Right atrium auricular region (tissue), 2 donors: ENCODE measurements at regions not wholly inside any gene's neighbourhood (a gene's known extent, or its start where the extent isn't known, plus 50 kb on each side); places are given as distances from the start of the nearest gene placed in this dataset.

Source experiments
- DNase-seq: peaks from one replicate; pipeline ENCODE4 v3.0.0-alpha.2; 2019; ENCODE audit warnings: low spot score
- H3K27ac ChIP-seq, 2 donors: fragments of 200-600 bp; sonication (generic); 1 replicate in 1 of 2; 2 replicates in 1 of 2; pipeline ENCODE4 v1.5.1; 2016 to 2019
- H3K27me3 ChIP-seq, 2 donors: fragments of 200-600 bp; sonication (generic); one replicate each; pipeline versions ENCODE4 v1.5.1 to v1.6.0; 2017 to 2019
- H3K36me3 ChIP-seq: fragments of 200-600 bp; sonication (generic); one replicate; pipeline ENCODE4 v1.5.1; 2016
- H3K4me1 ChIP-seq, 2 donors: fragments of 200-600 bp; sonication (generic); one replicate each; pipeline versions ENCODE4 v1.5.1 to v1.6.0; 2017 to 2019
- H3K4me3 ChIP-seq, 2 donors: fragments of 200-600 bp; sonication (generic); 1 replicate in 1 of 2; 2 replicates in 1 of 2; pipeline ENCODE4 v1.5.1; 2017 to 2019; ENCODE audit warnings: mild to moderate bottlenecking in 1 of 2, moderate library complexity in 1 of 2
- H3K9me3 ChIP-seq, 2 donors: fragments of 200-600 bp; sonication (generic); one replicate each; pipeline ENCODE4 v1.5.1; 2019
- CTCF ChIP-seq, 2 donors: fragments of 200-600 bp; sonication (generic); IDR thresholded peaks; one replicate each; pipeline ENCODE4 v1.5.1; 2019; ENCODE audit warnings: antibody characterized with exemption in 2 of 2

- no peak for DNase-seq
- no peak for TF ChIP-seq CTCF (IDR thresholded peaks at IDR 0.05)
- Histone ChIP-seq H3K9me3 (no peaks in the 10 kb centered on the region), H3K27me3 (no peaks in the 10 kb centered on the region), H3K27ac (no peak overlapping the region), H3K36me3 (no peaks in the 10 kb centered on the region), H3K4me3 (no peak overlapping the region), H3K4me1 (no peaks in the 10 kb centered on the region)
Measured at GRCh38 chr1:69494221-69494620, 73.5 kb upstream of the LRRC7 start.

- TF ChIP-seq CTCF (IDR thresholded peaks at IDR 0.05) = no peak
- H3K36me3 ChIP-seq = no peaks in the 10 kb centered on the region
- H3K4me3 ChIP-seq = no peak overlapping the region
- H3K27ac ChIP-seq = no peak overlapping the region
- no peaks in the 10 kb centered on the region for H3K4me1 ChIP-seq
- no peaks in the 10 kb centered on the region for H3K9me3 ChIP-seq
- no peaks in the 10 kb centered on the region for H3K27me3 ChIP-seq
- DNase-seq = no peak
Measured at GRCh38 chr1:69497441-69498221, 70.1 kb upstream of the LRRC7 start.

GRCh38 chr1:69498711-69499110 lies 69.0 kb upstream of the LRRC7 start:
- no peak overlapping the region for H3K27ac ChIP-seq
- no peak for TF ChIP-seq CTCF (IDR thresholded peaks at IDR 0.05)
- no peak for DNase-seq
- H3K4me3 ChIP-seq = no peak overlapping the region
- H3K4me1 ChIP-seq = no peaks in the 10 kb centered on the region
- H3K27me3 ChIP-seq = no peaks in the 10 kb centered on the region
- H3K9me3 ChIP-seq = no peaks in the 10 kb centered on the region
- no peaks in the 10 kb centered on the region for H3K36me3 ChIP-seq

- DNase-seq = no peak
- Histone ChIP-seq H3K36me3 (no peaks in the 10 kb centered on the region), H3K9me3 (no peaks in the 10 kb centered on the region), H3K27me3 (no peaks in the 10 kb centered on the region), H3K4me3 (no peak overlapping the region), H3K27ac (no peak overlapping the region), H3K4me1 (no peaks in the 10 kb centered on the region)
- no peak for TF ChIP-seq CTCF (IDR thresholded peaks at IDR 0.05)
Measured at GRCh38 chr1:69499203-69499803, 68.4 kb upstream of the LRRC7 start.

- H3K9me3 ChIP-seq = no peaks in the 10 kb centered on the region
- no peak for TF ChIP-seq CTCF (IDR thresholded peaks at IDR 0.05)
- no peak overlapping the region for H3K4me3 ChIP-seq
- no peaks in the 10 kb centered on the region for H3K27me3 ChIP-seq
- H3K36me3 ChIP-seq = no peaks in the 10 kb centered on the region
- H3K4me1 ChIP-seq = no peaks in the 10 kb centered on the region
- DNase-seq = no peak
- H3K27ac ChIP-seq = no peak overlapping the region
Measured at GRCh38 chr1:69502991-69503390, 64.7 kb upstream of the LRRC7 start.
